ENCODE measurements at regions not wholly inside any gene's neighbourhood (a gene's known extent, or its start where the extent isn't known, plus 50 kb on each side); places are given as distances from the start of the nearest gene placed in this dataset.
"Not testable (repeated sequence)": the region's sequence is repeated elsewhere in the genome, so short reads cannot be mapped to it uniquely, and the experiment has no call there.

DNA sequence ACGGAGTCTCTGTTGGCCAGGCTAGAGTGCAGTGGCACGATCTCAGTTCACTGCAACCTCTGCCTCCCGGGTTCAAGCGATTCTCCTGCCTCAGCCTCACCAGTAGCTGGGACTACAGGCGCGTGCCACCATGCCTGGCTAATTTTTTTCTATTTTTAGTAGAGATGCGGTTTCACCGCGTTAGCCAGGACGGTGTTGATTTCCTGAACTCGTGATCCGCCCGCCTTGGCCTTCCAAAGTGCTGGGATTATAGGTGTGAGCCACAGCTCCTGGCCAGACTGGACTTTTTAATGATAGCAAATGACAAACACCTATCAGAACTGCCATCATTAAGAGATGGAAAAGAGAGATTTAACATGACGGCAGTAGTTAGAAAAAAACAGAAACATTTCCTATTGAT lies 707.9 kb downstream of the NTRK3 start:
- TF ChIP-seq EP300 (IDR thresholded peaks at IDR 0.05; ENCODE audit: low read depth in 2 of 2, low read length in 2 of 2); EP300 (CRISPR knock-in tag; IDR thresholded peaks at IDR 0.05; ENCODE audit: borderline replicate concordance); CTCF (CRISPR knock-in tag; IDR thresholded peaks at IDR 0.05); ZFYVE20 (CRISPR knock-in tag; IDR thresholded peaks at IDR 0.05; ENCODE audit: borderline replicate concordance, low read depth); CBX5 (CRISPR knock-in tag; IDR thresholded peaks at IDR 0.05; ENCODE audit: borderline replicate concordance); NFATC3 (CRISPR knock-in tag; IDR thresholded peaks at IDR 0.05); ELF4 (CRISPR knock-in tag; IDR thresholded peaks at IDR 0.05; ENCODE audit: borderline replicate concordance); MYC (CRISPR knock-in tag; IDR thresholded peaks at IDR 0.05; ENCODE audit: borderline replicate concordance); BRCA1 (CRISPR knock-in tag; IDR thresholded peaks at IDR 0.05); POLR2A (IDR thresholded peaks at IDR 0.05; ENCODE audit: insufficient read depth in 1 of 2, low read depth in 2 of 2, low read length in 2 of 2): not testable (repeated sequence)
- TF ChIP-seq, protein P1, sequence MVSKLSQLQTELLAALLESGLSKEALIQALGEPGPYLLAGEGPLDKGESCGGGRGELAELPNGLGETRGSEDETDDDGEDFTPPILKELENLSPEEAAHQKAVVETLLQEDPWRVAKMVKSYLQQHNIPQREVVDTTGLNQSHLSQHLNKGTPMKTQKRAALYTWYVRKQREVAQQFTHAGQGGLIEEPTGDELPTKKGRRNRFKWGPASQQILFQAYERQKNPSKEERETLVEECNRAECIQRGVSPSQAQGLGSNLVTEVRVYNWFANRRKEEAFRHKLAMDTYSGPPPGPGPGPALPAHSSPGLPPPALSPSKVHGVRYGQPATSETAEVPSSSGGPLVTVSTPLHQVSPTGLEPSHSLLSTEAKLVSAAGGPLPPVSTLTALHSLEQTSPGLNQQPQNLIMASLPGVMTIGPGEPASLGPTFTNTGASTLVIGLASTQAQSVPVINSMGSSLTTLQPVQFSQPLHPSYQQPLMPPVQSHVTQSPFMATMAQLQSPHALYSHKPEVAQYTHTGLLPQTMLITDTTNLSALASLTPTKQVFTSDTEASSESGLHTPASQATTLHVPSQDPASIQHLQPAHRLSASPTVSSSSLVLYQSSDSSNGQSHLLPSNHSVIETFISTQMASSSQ (IDR thresholded peaks at IDR 0.05; ENCODE audit: low read depth) = not testable (repeated sequence)
- TF ChIP-seq, protein P1 (CRISPR knock-in tag; IDR thresholded peaks at IDR 0.05; ENCODE audit: borderline replicate concordance) = not testable (repeated sequence)

All from HepG2 (cell line).